Thoracic aorta (tissue), 2 donors: ENCODE measurements at regions not wholly inside any gene's neighbourhood (a gene's known extent, or its start where the extent isn't known, plus 50 kb on each side); places are given as distances from the start of the nearest gene placed in this dataset.

Experiments used
- ATAC-seq: fragments of 150-250 bp; one replicate; pipeline ENCODE4 v1.8.0; 2017; ENCODE audit warnings: low read depth; ENCODE audit not compliant: insufficient number of reproducible peaks, low FRiP score
- DNase-seq: peaks from one replicate; pipeline ENCODE4 v3.0.0-alpha.2; 2020; ENCODE audit warnings: low spot score
- H3K27ac ChIP-seq, 2 donors: fragments of 200-600 bp; sonication (generic); 1 replicate in 1 of 2; 2 replicates in 1 of 2; pipeline ENCODE4 v1.5.1; 2016; ENCODE audit warnings: mild to moderate bottlenecking in 2 of 2, moderate library complexity in 2 of 2
- H3K27me3 ChIP-seq: fragments of 200-600 bp; sonication (generic); replicated peaks from 2 replicates; pipeline ENCODE4 v1.6.0; 2016; ENCODE audit warnings: mild to moderate bottlenecking; ENCODE audit not compliant: insufficient read depth
- H3K36me3 ChIP-seq: fragments of 200-600 bp; sonication (generic); one replicate; pipeline ENCODE4 v1.5.1; 2016
- H3K4me1 ChIP-seq, 2 donors: fragments of 200-600 bp; sonication (generic); 1 replicate in 1 of 2; 2 replicates in 1 of 2; pipeline versions ENCODE4 v1.5.1 to v1.6.0; 2016; ENCODE audit warnings: low read depth in 2 of 2, mild to moderate bottlenecking in 1 of 2; ENCODE audit not compliant: control insufficient read depth in 1 of 2
- H3K4me3 ChIP-seq: fragments of 200-600 bp; sonication (generic); 2 replicates; pipeline ENCODE4 v1.5.1; 2016; ENCODE audit warnings: mild to moderate bottlenecking
- H3K9me3 ChIP-seq: fragments of 200-600 bp; sonication (generic); 2 replicates; pipeline ENCODE4 v1.5.1; 2016
- TF ChIP-seq, protein P1 (sequence below): fragments of 200-600 bp; sonication (generic); IDR thresholded peaks from one replicate; pipeline ENCODE4 v1.5.1; 2019; ENCODE audit warnings: antibody characterized with exemption

DNA sequence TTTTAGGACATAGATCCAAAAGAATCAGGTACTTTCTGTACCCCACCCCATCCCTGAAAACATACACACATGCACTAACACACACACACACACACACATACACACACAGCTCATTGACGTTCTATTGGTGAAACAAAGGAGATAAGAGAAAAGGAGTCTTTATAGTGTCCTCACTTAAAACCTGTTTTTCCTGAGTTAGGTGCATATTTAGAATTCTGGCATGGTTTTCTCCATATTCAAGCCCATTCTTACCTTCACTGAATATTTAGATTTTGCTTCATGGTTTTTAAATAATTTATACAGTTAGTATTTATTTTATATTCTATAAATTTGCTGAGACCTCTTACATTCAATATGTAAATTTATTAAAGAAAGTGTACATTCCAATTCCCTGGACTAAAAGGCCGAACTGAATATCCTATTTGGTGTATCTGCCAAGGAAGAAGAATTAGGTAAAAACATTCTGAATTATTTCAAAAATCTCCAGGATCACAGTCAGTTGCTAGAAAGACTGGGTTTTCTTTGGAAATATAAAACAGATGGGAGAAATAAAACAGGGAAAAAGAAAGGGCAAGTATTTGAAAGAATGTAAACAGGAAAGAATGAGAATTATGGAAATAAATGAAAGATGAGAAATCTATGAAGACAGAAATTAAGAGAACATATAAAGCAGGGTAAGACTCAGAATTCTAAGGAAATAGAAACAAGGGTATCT, 556.2 kb downstream of the KCTD12 start:
- TF ChIP-seq, protein P1, sequence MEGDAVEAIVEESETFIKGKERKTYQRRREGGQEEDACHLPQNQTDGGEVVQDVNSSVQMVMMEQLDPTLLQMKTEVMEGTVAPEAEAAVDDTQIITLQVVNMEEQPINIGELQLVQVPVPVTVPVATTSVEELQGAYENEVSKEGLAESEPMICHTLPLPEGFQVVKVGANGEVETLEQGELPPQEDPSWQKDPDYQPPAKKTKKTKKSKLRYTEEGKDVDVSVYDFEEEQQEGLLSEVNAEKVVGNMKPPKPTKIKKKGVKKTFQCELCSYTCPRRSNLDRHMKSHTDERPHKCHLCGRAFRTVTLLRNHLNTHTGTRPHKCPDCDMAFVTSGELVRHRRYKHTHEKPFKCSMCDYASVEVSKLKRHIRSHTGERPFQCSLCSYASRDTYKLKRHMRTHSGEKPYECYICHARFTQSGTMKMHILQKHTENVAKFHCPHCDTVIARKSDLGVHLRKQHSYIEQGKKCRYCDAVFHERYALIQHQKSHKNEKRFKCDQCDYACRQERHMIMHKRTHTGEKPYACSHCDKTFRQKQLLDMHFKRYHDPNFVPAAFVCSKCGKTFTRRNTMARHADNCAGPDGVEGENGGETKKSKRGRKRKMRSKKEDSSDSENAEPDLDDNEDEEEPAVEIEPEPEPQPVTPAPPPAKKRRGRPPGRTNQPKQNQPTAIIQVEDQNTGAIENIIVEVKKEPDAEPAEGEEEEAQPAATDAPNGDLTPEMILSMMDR, result no peak
- H3K4me1 ChIP-seq, result peaks cover 10 to 25% of the 10 kb centered on the region in 2 donors
- H3K27me3 ChIP-seq, result no peaks in the 10 kb centered on the region
- H3K9me3 ChIP-seq, result no peaks in the 10 kb centered on the region
- ATAC-seq, result no peak
- H3K27ac ChIP-seq, result no peak overlapping the region
- DNase-seq, result no peak
- H3K4me3 ChIP-seq, result no peak overlapping the region
- H3K36me3 ChIP-seq, result no peaks in the 10 kb centered on the region

DNA sequence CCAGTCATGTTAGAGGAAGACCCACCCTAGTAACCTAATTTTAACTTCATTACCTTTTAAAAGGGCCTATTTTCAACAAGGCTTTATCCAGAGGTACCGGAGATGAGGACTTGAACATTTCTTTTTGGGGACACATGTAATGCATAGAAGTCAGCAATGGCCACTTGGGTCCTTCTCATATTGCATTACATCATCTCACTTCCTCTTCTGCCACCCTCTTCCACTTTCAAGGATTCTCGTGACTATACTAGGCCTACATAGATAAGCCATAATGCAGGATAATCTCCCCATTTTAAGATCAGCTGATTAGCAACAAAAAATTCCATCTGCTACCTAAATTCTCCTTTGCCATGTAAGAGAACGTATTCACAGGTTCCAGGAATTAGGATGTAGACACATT, 557.2 kb downstream of the KCTD12 start:
- TF ChIP-seq, protein P1, result no peak
- no peak overlapping the region for H3K4me3 ChIP-seq

DNA sequence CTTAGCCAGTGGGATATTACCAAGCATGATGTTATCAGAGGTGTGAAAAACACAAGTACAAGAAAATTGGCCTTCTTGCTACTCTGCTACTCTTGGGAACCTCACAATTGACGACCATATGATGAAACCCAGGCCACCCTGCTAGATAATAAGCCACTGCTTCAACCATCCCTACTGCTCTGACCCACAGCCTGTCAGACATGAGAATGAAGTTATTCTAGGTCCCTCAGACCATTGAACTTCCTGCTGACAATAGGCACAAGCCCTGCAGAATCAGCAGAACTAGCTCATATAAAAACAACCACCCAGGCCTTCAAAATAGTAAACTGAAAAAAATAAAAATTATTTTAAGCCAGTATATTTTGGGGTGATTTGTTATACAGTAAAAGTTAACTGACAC, 559.9 kb downstream of the KCTD12 start:
- H3K27me3 ChIP-seq, result no peaks in the 10 kb centered on the region
- TF ChIP-seq, protein P1, result no peak
- no peaks in the 10 kb centered on the region for H3K9me3 ChIP-seq
- ATAC-seq, result no peak
- peaks cover 0 to 5% of the 10 kb centered on the region in 2 donors for H3K4me1 ChIP-seq
- no peak for DNase-seq
- no peak overlapping the region for H3K4me3 ChIP-seq
- no peak overlapping the region for H3K27ac ChIP-seq
- no peaks in the 10 kb centered on the region for H3K36me3 ChIP-seq

More for the DNA sequence above, 557.2 kb downstream of the KCTD12 start:
- Histone ChIP-seq H3K36me3 (no peaks in the 10 kb centered on the region), H3K9me3 (no peaks in the 10 kb centered on the region), H3K4me1 (peaks cover 10 to 24% of the 10 kb centered on the region in 2 donors), H3K27ac (no peak overlapping the region), H3K27me3 (no peaks in the 10 kb centered on the region)
- ATAC-seq (no peak), DNase-seq (no peak)

DNA sequence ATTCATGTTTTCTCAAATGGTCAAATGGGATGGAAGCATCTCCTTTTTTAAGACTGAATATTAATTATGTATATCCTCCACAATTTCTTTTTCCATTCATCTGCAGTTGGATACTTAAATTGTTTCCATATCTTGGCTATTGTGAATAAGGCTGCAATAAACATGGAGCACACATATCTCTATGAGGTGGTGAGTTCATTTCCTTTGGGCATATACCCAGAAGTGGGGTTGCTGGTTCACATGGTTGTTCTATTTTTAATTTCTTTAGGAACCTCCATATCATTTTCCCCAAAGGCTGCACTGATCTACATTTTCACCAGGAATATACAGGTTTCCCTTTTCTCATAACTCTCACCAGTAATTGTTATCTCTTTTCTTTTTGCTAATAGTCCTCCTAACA, 566.3 kb downstream of the KCTD12 start:
- DNase-seq, result no peak
- Histone ChIP-seq H3K27ac (no peak overlapping the region), H3K36me3 (no peaks in the 10 kb centered on the region), H3K9me3 (no peaks in the 10 kb centered on the region), H3K4me1 (peaks cover 0 to 5% of the 10 kb centered on the region in 2 donors), H3K4me3 (no peak overlapping the region), H3K27me3 (no peaks in the 10 kb centered on the region)
- no peak for ATAC-seq
- TF ChIP-seq, protein P1, result no peak

DNA sequence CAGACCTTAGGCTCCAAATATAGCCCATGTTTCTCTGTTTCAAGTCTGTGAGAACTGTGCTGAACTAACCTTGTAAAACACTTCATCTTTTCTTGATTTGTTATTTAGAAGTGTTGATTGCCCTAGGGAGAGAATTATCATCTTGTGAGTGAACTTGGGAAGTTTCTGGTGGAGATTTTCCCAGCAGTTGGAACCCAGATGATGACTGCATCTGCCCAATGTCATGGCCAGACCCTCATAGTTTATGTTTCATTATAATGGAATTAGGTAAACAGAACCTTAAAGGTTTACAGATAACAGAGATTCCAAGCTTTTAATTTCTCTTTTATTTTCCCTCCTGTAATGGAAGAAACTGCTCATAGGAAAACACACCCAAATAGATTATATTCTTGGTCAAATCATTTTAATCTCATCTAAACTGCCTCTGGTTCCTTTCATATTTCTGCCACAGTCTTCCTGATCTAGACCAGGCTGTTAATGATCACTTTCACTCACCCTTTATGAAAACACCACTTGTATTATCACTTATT, 569.1 kb downstream of the KCTD12 start:
- TF ChIP-seq, protein P1, result no peak
- H3K36me3 ChIP-seq, result no peaks in the 10 kb centered on the region
- no peaks in the 10 kb centered on the region for H3K4me1 ChIP-seq
- no peak overlapping the region for H3K27ac ChIP-seq
- no peak overlapping the region for H3K4me3 ChIP-seq
- ATAC-seq (no peak), DNase-seq (no peak)
- H3K27me3 ChIP-seq, result no peaks in the 10 kb centered on the region
- no peaks in the 10 kb centered on the region for H3K9me3 ChIP-seq
